ENCODE measurements at regions not wholly inside any gene's neighbourhood (a gene's known extent, or its start where the extent isn't known, plus 50 kb on each side); places are given as distances from the start of the nearest gene placed in this dataset.

DNA sequence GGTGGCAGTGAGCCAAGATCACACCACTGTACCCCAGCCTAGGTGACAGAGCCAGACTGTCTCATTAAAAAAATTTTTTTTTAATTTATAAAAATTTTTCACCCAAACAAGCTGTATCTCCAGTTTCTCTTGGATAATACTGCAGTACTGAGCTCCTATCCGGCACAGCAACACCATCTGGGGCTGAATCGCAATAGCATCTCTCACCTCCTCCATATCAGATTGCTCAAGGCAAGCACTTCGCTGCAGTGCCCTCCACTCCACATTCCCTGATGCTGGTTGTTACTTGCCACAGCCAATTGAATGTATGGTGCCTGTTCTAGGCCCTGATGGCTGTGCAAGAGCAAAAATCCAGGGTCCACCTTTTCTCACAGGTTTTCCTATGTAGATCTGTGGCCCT, 69.3 kb upstream of the FAM241A start:
- TF ChIP-seq, protein P1, sequence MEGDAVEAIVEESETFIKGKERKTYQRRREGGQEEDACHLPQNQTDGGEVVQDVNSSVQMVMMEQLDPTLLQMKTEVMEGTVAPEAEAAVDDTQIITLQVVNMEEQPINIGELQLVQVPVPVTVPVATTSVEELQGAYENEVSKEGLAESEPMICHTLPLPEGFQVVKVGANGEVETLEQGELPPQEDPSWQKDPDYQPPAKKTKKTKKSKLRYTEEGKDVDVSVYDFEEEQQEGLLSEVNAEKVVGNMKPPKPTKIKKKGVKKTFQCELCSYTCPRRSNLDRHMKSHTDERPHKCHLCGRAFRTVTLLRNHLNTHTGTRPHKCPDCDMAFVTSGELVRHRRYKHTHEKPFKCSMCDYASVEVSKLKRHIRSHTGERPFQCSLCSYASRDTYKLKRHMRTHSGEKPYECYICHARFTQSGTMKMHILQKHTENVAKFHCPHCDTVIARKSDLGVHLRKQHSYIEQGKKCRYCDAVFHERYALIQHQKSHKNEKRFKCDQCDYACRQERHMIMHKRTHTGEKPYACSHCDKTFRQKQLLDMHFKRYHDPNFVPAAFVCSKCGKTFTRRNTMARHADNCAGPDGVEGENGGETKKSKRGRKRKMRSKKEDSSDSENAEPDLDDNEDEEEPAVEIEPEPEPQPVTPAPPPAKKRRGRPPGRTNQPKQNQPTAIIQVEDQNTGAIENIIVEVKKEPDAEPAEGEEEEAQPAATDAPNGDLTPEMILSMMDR (IDR thresholded peaks at IDR 0.05): no peak
- no peak for TF ChIP-seq POLR2A (IDR thresholded peaks at IDR 0.05)
- TF ChIP-seq POLR2AphosphoS5 (IDR thresholded peaks at IDR 0.05): no peak
